ENCODE measurements at regions not wholly inside any gene's neighbourhood (a gene's known extent, or its start where the extent isn't known, plus 50 kb on each side); places are given as distances from the start of the nearest gene placed in this dataset.

DNA sequence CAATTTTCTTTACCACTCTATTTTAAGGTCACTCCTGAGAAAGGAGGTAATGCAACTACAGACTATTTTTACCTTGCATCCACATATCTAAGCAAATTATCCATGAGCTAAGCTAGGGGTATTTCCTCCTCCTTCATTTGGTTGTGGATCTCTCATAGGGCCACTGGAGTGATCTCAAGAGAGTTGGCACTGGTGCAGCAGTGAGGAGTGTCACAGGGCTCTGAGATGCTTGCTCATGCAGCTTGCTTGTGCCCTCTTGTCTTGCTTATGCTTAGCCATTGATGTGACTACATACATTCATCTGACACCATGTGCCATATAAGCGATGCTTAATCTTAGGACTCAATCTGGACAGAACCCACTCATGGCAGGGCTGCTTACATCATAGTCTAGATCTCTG lies 950.3 kb downstream of the TSN start:
- TF ChIP-seq, protein P1, sequence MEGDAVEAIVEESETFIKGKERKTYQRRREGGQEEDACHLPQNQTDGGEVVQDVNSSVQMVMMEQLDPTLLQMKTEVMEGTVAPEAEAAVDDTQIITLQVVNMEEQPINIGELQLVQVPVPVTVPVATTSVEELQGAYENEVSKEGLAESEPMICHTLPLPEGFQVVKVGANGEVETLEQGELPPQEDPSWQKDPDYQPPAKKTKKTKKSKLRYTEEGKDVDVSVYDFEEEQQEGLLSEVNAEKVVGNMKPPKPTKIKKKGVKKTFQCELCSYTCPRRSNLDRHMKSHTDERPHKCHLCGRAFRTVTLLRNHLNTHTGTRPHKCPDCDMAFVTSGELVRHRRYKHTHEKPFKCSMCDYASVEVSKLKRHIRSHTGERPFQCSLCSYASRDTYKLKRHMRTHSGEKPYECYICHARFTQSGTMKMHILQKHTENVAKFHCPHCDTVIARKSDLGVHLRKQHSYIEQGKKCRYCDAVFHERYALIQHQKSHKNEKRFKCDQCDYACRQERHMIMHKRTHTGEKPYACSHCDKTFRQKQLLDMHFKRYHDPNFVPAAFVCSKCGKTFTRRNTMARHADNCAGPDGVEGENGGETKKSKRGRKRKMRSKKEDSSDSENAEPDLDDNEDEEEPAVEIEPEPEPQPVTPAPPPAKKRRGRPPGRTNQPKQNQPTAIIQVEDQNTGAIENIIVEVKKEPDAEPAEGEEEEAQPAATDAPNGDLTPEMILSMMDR (tag by site-specific recombination; IDR thresholded peaks at IDR 0.05): no peak
- TF ChIP-seq HOXA7 (CRISPR knock-in tag; IDR thresholded peaks at IDR 0.05; ENCODE audit: borderline replicate concordance): no peak
- TF ChIP-seq, protein P2, sequence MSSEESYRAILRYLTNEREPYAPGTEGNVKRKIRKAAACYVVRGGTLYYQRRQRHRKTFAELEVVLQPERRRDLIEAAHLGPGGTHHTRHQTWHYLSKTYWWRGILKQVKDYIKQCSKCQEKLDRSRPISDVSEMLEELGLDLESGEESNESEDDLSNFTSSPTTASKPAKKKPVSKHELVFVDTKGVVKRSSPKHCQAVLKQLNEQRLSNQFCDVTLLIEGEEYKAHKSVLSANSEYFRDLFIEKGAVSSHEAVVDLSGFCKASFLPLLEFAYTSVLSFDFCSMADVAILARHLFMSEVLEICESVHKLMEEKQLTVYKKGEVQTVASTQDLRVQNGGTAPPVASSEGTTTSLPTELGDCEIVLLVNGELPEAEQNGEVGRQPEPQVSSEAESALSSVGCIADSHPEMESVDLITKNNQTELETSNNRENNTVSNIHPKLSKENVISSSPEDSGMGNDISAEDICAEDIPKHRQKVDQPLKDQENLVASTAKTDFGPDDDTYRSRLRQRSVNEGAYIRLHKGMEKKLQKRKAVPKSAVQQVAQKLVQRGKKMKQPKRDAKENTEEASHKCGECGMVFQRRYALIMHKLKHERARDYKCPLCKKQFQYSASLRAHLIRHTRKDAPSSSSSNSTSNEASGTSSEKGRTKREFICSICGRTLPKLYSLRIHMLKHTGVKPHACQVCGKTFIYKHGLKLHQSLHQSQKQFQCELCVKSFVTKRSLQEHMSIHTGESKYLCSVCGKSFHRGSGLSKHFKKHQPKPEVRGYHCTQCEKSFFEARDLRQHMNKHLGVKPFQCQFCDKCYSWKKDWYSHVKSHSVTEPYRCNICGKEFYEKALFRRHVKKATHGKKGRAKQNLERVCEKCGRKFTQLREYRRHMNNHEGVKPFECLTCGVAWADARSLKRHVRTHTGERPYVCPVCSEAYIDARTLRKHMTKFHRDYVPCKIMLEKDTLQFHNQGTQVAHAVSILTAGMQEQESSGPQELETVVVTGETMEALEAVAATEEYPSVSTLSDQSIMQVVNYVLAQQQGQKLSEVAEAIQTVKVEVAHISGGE (tag by site-specific recombination; conservative IDR thresholded peaks at IDR 0.05; ENCODE audit: low read depth): no peak
- no peak for TF ChIP-seq SCRT2 (tag by site-specific recombination; IDR thresholded peaks at IDR 0.05)
- TF ChIP-seq, protein P3, sequence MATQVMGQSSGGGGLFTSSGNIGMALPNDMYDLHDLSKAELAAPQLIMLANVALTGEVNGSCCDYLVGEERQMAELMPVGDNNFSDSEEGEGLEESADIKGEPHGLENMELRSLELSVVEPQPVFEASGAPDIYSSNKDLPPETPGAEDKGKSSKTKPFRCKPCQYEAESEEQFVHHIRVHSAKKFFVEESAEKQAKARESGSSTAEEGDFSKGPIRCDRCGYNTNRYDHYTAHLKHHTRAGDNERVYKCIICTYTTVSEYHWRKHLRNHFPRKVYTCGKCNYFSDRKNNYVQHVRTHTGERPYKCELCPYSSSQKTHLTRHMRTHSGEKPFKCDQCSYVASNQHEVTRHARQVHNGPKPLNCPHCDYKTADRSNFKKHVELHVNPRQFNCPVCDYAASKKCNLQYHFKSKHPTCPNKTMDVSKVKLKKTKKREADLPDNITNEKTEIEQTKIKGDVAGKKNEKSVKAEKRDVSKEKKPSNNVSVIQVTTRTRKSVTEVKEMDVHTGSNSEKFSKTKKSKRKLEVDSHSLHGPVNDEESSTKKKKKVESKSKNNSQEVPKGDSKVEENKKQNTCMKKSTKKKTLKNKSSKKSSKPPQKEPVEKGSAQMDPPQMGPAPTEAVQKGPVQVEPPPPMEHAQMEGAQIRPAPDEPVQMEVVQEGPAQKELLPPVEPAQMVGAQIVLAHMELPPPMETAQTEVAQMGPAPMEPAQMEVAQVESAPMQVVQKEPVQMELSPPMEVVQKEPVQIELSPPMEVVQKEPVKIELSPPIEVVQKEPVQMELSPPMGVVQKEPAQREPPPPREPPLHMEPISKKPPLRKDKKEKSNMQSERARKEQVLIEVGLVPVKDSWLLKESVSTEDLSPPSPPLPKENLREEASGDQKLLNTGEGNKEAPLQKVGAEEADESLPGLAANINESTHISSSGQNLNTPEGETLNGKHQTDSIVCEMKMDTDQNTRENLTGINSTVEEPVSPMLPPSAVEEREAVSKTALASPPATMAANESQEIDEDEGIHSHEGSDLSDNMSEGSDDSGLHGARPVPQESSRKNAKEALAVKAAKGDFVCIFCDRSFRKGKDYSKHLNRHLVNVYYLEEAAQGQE (tag by site-specific recombination; IDR thresholded peaks at IDR 0.05): no peak
- no peak for TF ChIP-seq ZNF423 (tag by site-specific recombination; IDR thresholded peaks at IDR 0.05)
- TF ChIP-seq, protein P4, sequence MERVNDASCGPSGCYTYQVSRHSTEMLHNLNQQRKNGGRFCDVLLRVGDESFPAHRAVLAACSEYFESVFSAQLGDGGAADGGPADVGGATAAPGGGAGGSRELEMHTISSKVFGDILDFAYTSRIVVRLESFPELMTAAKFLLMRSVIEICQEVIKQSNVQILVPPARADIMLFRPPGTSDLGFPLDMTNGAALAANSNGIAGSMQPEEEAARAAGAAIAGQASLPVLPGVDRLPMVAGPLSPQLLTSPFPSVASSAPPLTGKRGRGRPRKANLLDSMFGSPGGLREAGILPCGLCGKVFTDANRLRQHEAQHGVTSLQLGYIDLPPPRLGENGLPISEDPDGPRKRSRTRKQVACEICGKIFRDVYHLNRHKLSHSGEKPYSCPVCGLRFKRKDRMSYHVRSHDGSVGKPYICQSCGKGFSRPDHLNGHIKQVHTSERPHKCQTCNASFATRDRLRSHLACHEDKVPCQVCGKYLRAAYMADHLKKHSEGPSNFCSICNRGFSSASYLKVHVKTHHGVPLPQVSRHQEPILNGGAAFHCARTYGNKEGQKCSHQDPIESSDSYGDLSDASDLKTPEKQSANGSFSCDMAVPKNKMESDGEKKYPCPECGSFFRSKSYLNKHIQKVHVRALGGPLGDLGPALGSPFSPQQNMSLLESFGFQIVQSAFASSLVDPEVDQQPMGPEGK (tag by site-specific recombination; IDR thresholded peaks at IDR 0.05): no peak
- TF ChIP-seq ZNF670 (tag by site-specific recombination; IDR thresholded peaks at IDR 0.05; ENCODE audit: low read depth): no peak
- no peak for TF ChIP-seq TRIM28 (IDR thresholded peaks at IDR 0.05; ENCODE audit: borderline replicate concordance, low read length)
- TF ChIP-seq MYNN (tag by site-specific recombination; IDR thresholded peaks at IDR 0.05; ENCODE audit: borderline replicate concordance): no peak
